Ectodermal cell (in vitro differentiated cells): ENCODE measurements at regions not wholly inside any gene's neighbourhood (a gene's known extent, or its start where the extent isn't known, plus 50 kb on each side); places are given as distances from the start of the nearest gene placed in this dataset.
A peak's percentile ranks its signal among the peaks of the same experiment; 100 is the strongest.

Experiments
- H3K27ac ChIP-seq: 2 replicates; pipeline ENCODE4 v1.7.0; 2013; ENCODE audit warnings: mild to moderate bottlenecking, low read depth, low read length; ENCODE audit not compliant: insufficient read depth, poor library complexity, severe bottlenecking
- H3K27me3 ChIP-seq: 2 replicates; pipeline ENCODE4 v1.7.0; 2013; ENCODE audit warnings: mild to moderate bottlenecking, low read length; ENCODE audit not compliant: insufficient read depth, control insufficient read depth, poor library complexity, severe bottlenecking
- H3K36me3 ChIP-seq: one replicate; pipeline ENCODE4 v1.7.0; 2013; ENCODE audit warnings: low read length; ENCODE audit not compliant: control insufficient read depth, insufficient read depth
- H3K4me1 ChIP-seq: one replicate; pipeline ENCODE4 v1.7.0; 2013; ENCODE audit warnings: low read length; ENCODE audit not compliant: control insufficient read depth, insufficient read depth
- H3K4me3 ChIP-seq: 2 replicates; pipeline ENCODE4 v1.7.0; 2013; ENCODE audit warnings: low read depth, low read length, control low read depth; ENCODE audit not compliant: insufficient read depth
- H3K9me3 ChIP-seq: 2 replicates; pipeline ENCODE4 v1.7.0; 2013; ENCODE audit warnings: mild to moderate bottlenecking, low read length, moderate library complexity; ENCODE audit not compliant: control insufficient read depth
- WGBS, 2 experiments: methylation state at CpG; one replicate each; pipeline ENCODE4 v1.1.7; 2013; ENCODE audit warnings: missing lambda C conversion rate in 2 of 2; 5-methylcytosine and 5-hydroxymethylcytosine counted together

GRCh38 chr13:80284290-80284689 lies 56.6 kb downstream of the SPRY2 start:
- no peaks in the 10 kb centered on the region for H3K27me3 ChIP-seq
- no peak overlapping the region for H3K27ac ChIP-seq
- WGBS, 2 experiments: 93 to 100% methylated on average over 3 of the region's 3 CpGs
- no peaks in the 10 kb centered on the region for H3K4me1 ChIP-seq
- H3K36me3 ChIP-seq: no peaks in the 10 kb centered on the region
- no peak overlapping the region for H3K4me3 ChIP-seq
- no peaks in the 10 kb centered on the region for H3K9me3 ChIP-seq

- H3K4me3 ChIP-seq: no peak overlapping the region
- WGBS, 2 experiments: 93 to 95% methylated on average over 25 of the region's 25 CpGs
Measured at GRCh38 chr13:80278706-80279105, 62.2 kb downstream of the SPRY2 start.

GRCh38 chr13:80276371-80277289 lies 64.3 kb downstream of the SPRY2 start:
- no peak overlapping the region for H3K4me3 ChIP-seq

More at GRCh38 chr13:80278706-80279105, 62.2 kb downstream of the SPRY2 start:
- H3K9me3 ChIP-seq: no peaks in the 10 kb centered on the region
- no peaks in the 10 kb centered on the region for H3K27me3 ChIP-seq
- no peak overlapping the region for H3K27ac ChIP-seq
- peaks cover 19% of the 10 kb centered on the region for H3K4me1 ChIP-seq
- no peaks in the 10 kb centered on the region for H3K36me3 ChIP-seq

GRCh38 chr13:80274643-80275042 lies 66.3 kb downstream of the SPRY2 start:
- H3K9me3 ChIP-seq: no peaks in the 10 kb centered on the region
- no peak overlapping the region for H3K4me3 ChIP-seq
- H3K36me3 ChIP-seq: no peaks in the 10 kb centered on the region
- 90 to 97% methylated on average over 1 of the region's 1 CpG for whole genome bisulfite sequencing, 2 experiments
- no peak overlapping the region for H3K27ac ChIP-seq
- H3K27me3 ChIP-seq: no peaks in the 10 kb centered on the region
- H3K4me1 ChIP-seq: peaks cover 19% of the 10 kb centered on the region

More at GRCh38 chr13:80276371-80277289, 64.3 kb downstream of the SPRY2 start:
- H3K4me1 ChIP-seq: peaks cover 19% of the 10 kb centered on the region
- H3K27me3 ChIP-seq: no peaks in the 10 kb centered on the region
- H3K36me3 ChIP-seq: no peaks in the 10 kb centered on the region
- 63 to 66% methylated on average over 12 of the region's 12 CpGs for WGBS, 2 experiments
- H3K27ac ChIP-seq: peak overlapping the region; percentile 67
- H3K9me3 ChIP-seq: no peaks in the 10 kb centered on the region

- 91 to 96% methylated on average over 3 of the region's 3 CpGs for WGBS, 2 experiments
- Histone ChIP-seq H3K36me3 (no peaks in the 10 kb centered on the region), H3K9me3 (no peaks in the 10 kb centered on the region), H3K27me3 (no peaks in the 10 kb centered on the region), H3K4me3 (no peak overlapping the region), H3K27ac (no peak overlapping the region), H3K4me1 (peaks cover 19% of the 10 kb centered on the region)
Measured at GRCh38 chr13:80273718-80274117, 67.2 kb downstream of the SPRY2 start.

GRCh38 chr13:80265348-80265747 lies 75.6 kb downstream of the SPRY2 start:
- WGBS, 2 experiments: 94 to 100% methylated on average over 1 of the region's 1 CpG
- no peaks in the 10 kb centered on the region for H3K36me3 ChIP-seq
- no peaks in the 10 kb centered on the region for H3K9me3 ChIP-seq
- no peak overlapping the region for H3K4me3 ChIP-seq
- H3K27ac ChIP-seq: no peak overlapping the region
- H3K4me1 ChIP-seq: no peaks in the 10 kb centered on the region
- H3K27me3 ChIP-seq: no peaks in the 10 kb centered on the region

- WGBS, 2 experiments: 93 to 94% methylated on average over 5 of the region's 5 CpGs
- H3K9me3 ChIP-seq: no peaks in the 10 kb centered on the region
- H3K36me3 ChIP-seq: no peaks in the 10 kb centered on the region
- H3K27ac ChIP-seq: no peak overlapping the region
- no peak overlapping the region for H3K4me3 ChIP-seq
- H3K4me1 ChIP-seq: no peaks in the 10 kb centered on the region
- H3K27me3 ChIP-seq: no peaks in the 10 kb centered on the region
Measured at GRCh38 chr13:80263745-80264513, 77.0 kb downstream of the SPRY2 start.

- H3K9me3 ChIP-seq: no peaks in the 10 kb centered on the region
- no peaks in the 10 kb centered on the region for H3K27me3 ChIP-seq
- no peaks in the 10 kb centered on the region for H3K36me3 ChIP-seq
- no peak overlapping the region for H3K27ac ChIP-seq
- 91 to 93% methylated on average over 5 of the region's 5 CpGs for WGBS, 2 experiments
- H3K4me3 ChIP-seq: no peak overlapping the region
- H3K4me1 ChIP-seq: no peaks in the 10 kb centered on the region
Measured at GRCh38 chr13:80262051-80262695, 78.8 kb downstream of the SPRY2 start.

- WGBS, 2 experiments: 100% methylated on average over 1 of the region's 1 CpG
Measured at GRCh38 chr13:80259159-80259558, 81.8 kb downstream of the SPRY2 start.

More at GRCh38 chr13:80259159-80259558, 81.8 kb downstream of the SPRY2 start:
- Histone ChIP-seq H3K27ac (no peak overlapping the region), H3K36me3 (no peaks in the 10 kb centered on the region), H3K9me3 (no peaks in the 10 kb centered on the region), H3K4me1 (no peaks in the 10 kb centered on the region), H3K4me3 (no peak overlapping the region), H3K27me3 (no peaks in the 10 kb centered on the region)
